Neural cell (in vitro differentiated cells): ENCODE measurements at regions not wholly inside any gene's neighbourhood (a gene's known extent, or its start where the extent isn't known, plus 50 kb on each side); places are given as distances from the start of the nearest gene placed in this dataset.

Source experiments
- H2AFZ ChIP-seq: fragments of 200-600, 300-800 bp; sonication (generic), shearing (Covaris generic); 2 replicates; pipeline ENCODE4 v1.6.0; 2014; ENCODE audit warnings: low read depth, mild to moderate bottlenecking, antibody characterized with exemption, low read length, moderate library complexity
- H3F3A ChIP-seq: fragments of 200-600 bp; shearing (Covaris generic); 2 replicates; pipeline ENCODE4 v1.6.1; 2016; ENCODE audit warnings: mild to moderate bottlenecking, moderate library complexity, mixed read lengths, antibody characterized with exemption, low read length; ENCODE audit not compliant: insufficient read depth, poor library complexity, severe bottlenecking
- H3K27ac ChIP-seq: fragments of 200-600, 300-800 bp; sonication (generic), shearing (Covaris generic); 2 replicates; pipeline ENCODE4 v1.5.1; 2014; ENCODE audit warnings: mild to moderate bottlenecking, low read length, moderate library complexity
- H3K27me3 ChIP-seq: fragments of 300-800, 200-600 bp; sonication (generic), shearing (Covaris generic); 2 replicates; pipeline ENCODE4 v1.6.0; 2014; ENCODE audit warnings: mild to moderate bottlenecking, low read depth, low read length, moderate library complexity; ENCODE audit not compliant: insufficient read depth
- H3K36me3 ChIP-seq: fragments of 300-800, 200-600 bp; sonication (generic), shearing (Covaris generic); 2 replicates; pipeline ENCODE4 v1.5.1; 2014; ENCODE audit warnings: mild to moderate bottlenecking, antibody characterized with exemption, low read length, moderate library complexity; ENCODE audit not compliant: insufficient read depth
- H3K4me2 ChIP-seq: fragments of 300-800, 200-600 bp; sonication (generic), shearing (Covaris generic); 2 replicates; pipeline ENCODE4 v1.6.0; 2014; ENCODE audit warnings: mild to moderate bottlenecking, low read length
- H3K4me3 ChIP-seq: fragments of 300-800, 200-600 bp; sonication (generic), shearing (Covaris generic); 2 replicates; pipeline ENCODE4 v1.5.1; 2014; ENCODE audit warnings: mild to moderate bottlenecking, low read length, moderate library complexity
- H3K79me2 ChIP-seq: fragments of 200-600 bp; shearing (Covaris generic); replicated peaks from 2 replicates; pipeline ENCODE4 v1.6.0; 2014; ENCODE audit warnings: mild to moderate bottlenecking, low read length, moderate library complexity; ENCODE audit not compliant: insufficient read depth
- H3K9ac ChIP-seq: fragments of 300-800, 200-600 bp; sonication (generic), shearing (Covaris generic); 2 replicates; pipeline ENCODE4 v1.6.1; 2016; ENCODE audit warnings: mild to moderate bottlenecking, low read length, mixed read lengths
- H3K9me2 ChIP-seq: fragments of 200-600 bp; shearing (Covaris generic); 2 replicates; pipeline ENCODE4 v1.6.1; 2016; ENCODE audit warnings: mild to moderate bottlenecking, low read length, mixed read lengths; ENCODE audit not compliant: insufficient read depth
- H3K9me3 ChIP-seq: fragments of 200-600, 300-800 bp; sonication (generic), shearing (Covaris generic); 2 replicates; pipeline ENCODE4 v1.6.1; 2016; ENCODE audit warnings: mild to moderate bottlenecking, mixed run types, low read length, moderate library complexity, mixed read lengths
- H4K20me1 ChIP-seq: fragments of 200-600 bp; shearing (Covaris generic); 2 replicates; pipeline ENCODE4 v1.6.1; 2016; ENCODE audit warnings: mild to moderate bottlenecking, mixed run types; ENCODE audit not compliant: insufficient read depth
- CTCF ChIP-seq: fragments of 450-650 bp; IDR thresholded peaks from 2 replicates; pipeline ENCODE4 v1.5.1; 2014; ENCODE audit warnings: antibody characterized with exemption, mild to moderate bottlenecking, moderate library complexity; ENCODE audit not compliant: poor library complexity, severe bottlenecking
- EP300 ChIP-seq: fragments of 450-650 bp; conservative IDR thresholded peaks from 2 replicates; pipeline ENCODE4 v1.6.1; 2014; ENCODE audit warnings: antibody characterized with exemption, mild to moderate bottlenecking, moderate library complexity; ENCODE audit not compliant: poor library complexity, severe bottlenecking
- EZH2 ChIP-seq: fragments of 200-600, 300-800 bp; shearing (Covaris generic), sonication (generic); IDR thresholded peaks from 2 replicates; pipeline ENCODE4 v1.6.1; 2014; ENCODE audit warnings: antibody characterized with exemption, low read length, borderline replicate concordance, mild to moderate bottlenecking; ENCODE audit not compliant: insufficient read depth, poor library complexity, severe bottlenecking
- MXI1 ChIP-seq: fragments of 450-650 bp; conservative IDR thresholded peaks from 2 replicates; pipeline ENCODE4 v1.6.1; 2014; ENCODE audit warnings: antibody characterized with exemption, mild to moderate bottlenecking; ENCODE audit not compliant: poor library complexity, severe bottlenecking
- POLR2AphosphoS5 ChIP-seq: IDR thresholded peaks from 2 replicates; pipeline ENCODE4 v1.6.1; 2012
- RAD21 ChIP-seq: fragments of 450-650 bp; conservative IDR thresholded peaks from 2 replicates; pipeline ENCODE4 v1.6.1; 2014; ENCODE audit warnings: antibody characterized with exemption, mild to moderate bottlenecking, moderate library complexity
- REST ChIP-seq: IDR thresholded peaks from 2 replicates; pipeline ENCODE4 v1.6.1; 2012; ENCODE audit warnings: borderline replicate concordance
- SMC3 ChIP-seq: fragments of 450-650 bp; conservative IDR thresholded peaks from 2 replicates; pipeline ENCODE4 v1.6.1; 2014; ENCODE audit warnings: antibody characterized with exemption, mild to moderate bottlenecking, moderate library complexity; ENCODE audit not compliant: poor library complexity
- TAF1 ChIP-seq: IDR thresholded peaks from 2 replicates; pipeline ENCODE4 v1.6.1; 2012; ENCODE audit warnings: low read depth

GRCh38 chr21:20313013-20313412, 685.2 kb upstream of the NCAM2 start:
- Histone ChIP-seq H3K27ac (no peak overlapping the region), H2AFZ (no peak overlapping the region), H3K9me2 (no peaks in the 10 kb centered on the region), H3K9me3 (no peaks in the 10 kb centered on the region), H3K9ac (no peak overlapping the region), H3K4me2 (no peak overlapping the region), H3F3A (no peaks in the 10 kb centered on the region), H4K20me1 (no peaks in the 10 kb centered on the region), H3K27me3 (no peaks in the 10 kb centered on the region), H3K79me2 (no peaks in the 10 kb centered on the region), H3K4me3 (no peak overlapping the region), H3K36me3 (no peaks in the 10 kb centered on the region)
- TF ChIP-seq MXI1 = no peak
- no peak for TF ChIP-seq REST
- TF ChIP-seq RAD21 = no peak
- TF ChIP-seq CTCF = no peak
- no peak for TF ChIP-seq SMC3
- TF ChIP-seq TAF1 = no peak
- no peak for TF ChIP-seq EZH2
- TF ChIP-seq EP300 = no peak
- TF ChIP-seq POLR2AphosphoS5 = no peak

- TF ChIP-seq SMC3 = no peak
- no peak for TF ChIP-seq MXI1
- no peak for TF ChIP-seq TAF1
- no peak for TF ChIP-seq POLR2AphosphoS5
- TF ChIP-seq CTCF = no peak
- TF ChIP-seq EP300 = no peak
- TF ChIP-seq RAD21 = no peak
- TF ChIP-seq EZH2 = no peak
- TF ChIP-seq REST = no peak
- Histone ChIP-seq H3K4me2 (no peak overlapping the region), H3F3A (no peaks in the 10 kb centered on the region), H4K20me1 (no peaks in the 10 kb centered on the region), H3K9me3 (no peaks in the 10 kb centered on the region), H3K79me2 (no peaks in the 10 kb centered on the region), H3K4me3 (no peak overlapping the region), H3K9ac (no peak overlapping the region), H3K27me3 (no peaks in the 10 kb centered on the region), H3K36me3 (no peaks in the 10 kb centered on the region), H2AFZ (no peak overlapping the region), H3K9me2 (no peaks in the 10 kb centered on the region), H3K27ac (no peak overlapping the region)
These were observed 683.2 kb upstream of the NCAM2 start for GRCh38 chr21:20315042-20315441.
